ENCODE measurements at regions not wholly inside any gene's neighbourhood (a gene's known extent, or its start where the extent isn't known, plus 50 kb on each side); places are given as distances from the start of the nearest gene placed in this dataset.

GRCh38 chr17:70871180-70871818 lies 702.0 kb downstream of the KCNJ2 start:
- no peak for TF ChIP-seq SMC3 (IDR thresholded peaks at IDR 0.05; ENCODE audit: low read depth, low read length)
- no peak for TF ChIP-seq POLR2A (IDR thresholded peaks at IDR 0.05; ENCODE audit: low read depth, low read length)

Data from IMR-90 (cell line).